GM18907 (cell line): ENCODE measurements at regions not wholly inside any gene's neighbourhood (a gene's known extent, or its start where the extent isn't known, plus 50 kb on each side); places are given as distances from the start of the nearest gene placed in this dataset.

Experiments
- ATAC-seq: cut with Tn5 transposase; IDR thresholded peaks from one replicate; pipeline ENCODE4 v1.9.1; 2021; ENCODE audit warnings: mild to moderate bottlenecking, moderate library complexity; ENCODE audit not compliant: unreplicated experiment

GRCh38 chr7:106774768-106775551 is 90.1 kb upstream of the PIK3CG start:
- no peak for ATAC-seq

GRCh38 chr7:106775552-106775936 is 89.5 kb upstream of the PIK3CG start:
- ATAC-seq: no peak

- ATAC-seq: no peak
Observed at GRCh38 chr7:106775975-106776607, 89.0 kb upstream of the PIK3CG start.

DNA sequence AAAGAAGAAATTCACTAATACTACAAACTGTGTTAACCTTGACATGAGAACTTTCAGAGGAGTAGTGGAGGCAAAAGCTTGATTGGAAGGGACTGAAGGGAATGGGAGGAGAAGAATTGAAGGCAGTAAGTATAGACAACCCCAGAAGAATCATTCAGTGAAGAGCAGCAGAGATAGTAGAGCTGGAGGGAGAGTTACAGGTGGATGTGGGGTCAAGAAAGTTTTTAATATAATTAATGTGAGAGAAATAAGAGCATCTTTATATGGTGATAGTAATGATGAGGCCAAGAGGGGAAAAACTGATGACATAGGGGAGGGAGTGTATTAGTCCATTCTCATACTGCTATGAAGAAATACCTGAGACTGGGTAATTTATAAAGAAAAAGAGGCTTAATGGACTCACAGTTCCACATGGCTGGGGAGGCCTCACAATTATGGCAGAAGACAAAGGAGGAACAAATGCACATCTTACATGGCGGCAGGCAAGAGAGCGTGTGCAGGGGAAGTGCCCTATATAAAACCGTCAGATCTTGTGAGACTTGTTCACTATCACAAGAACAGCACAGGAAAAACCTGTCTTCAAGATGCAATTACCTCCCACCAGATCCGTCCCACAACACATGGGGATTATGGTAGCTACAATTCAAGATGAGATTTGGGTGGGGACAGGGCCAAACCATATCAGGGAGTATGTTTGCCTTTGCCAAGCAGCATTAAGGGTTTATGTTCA is 88.3 kb upstream of the PIK3CG start:
- no peak for ATAC-seq

DNA sequence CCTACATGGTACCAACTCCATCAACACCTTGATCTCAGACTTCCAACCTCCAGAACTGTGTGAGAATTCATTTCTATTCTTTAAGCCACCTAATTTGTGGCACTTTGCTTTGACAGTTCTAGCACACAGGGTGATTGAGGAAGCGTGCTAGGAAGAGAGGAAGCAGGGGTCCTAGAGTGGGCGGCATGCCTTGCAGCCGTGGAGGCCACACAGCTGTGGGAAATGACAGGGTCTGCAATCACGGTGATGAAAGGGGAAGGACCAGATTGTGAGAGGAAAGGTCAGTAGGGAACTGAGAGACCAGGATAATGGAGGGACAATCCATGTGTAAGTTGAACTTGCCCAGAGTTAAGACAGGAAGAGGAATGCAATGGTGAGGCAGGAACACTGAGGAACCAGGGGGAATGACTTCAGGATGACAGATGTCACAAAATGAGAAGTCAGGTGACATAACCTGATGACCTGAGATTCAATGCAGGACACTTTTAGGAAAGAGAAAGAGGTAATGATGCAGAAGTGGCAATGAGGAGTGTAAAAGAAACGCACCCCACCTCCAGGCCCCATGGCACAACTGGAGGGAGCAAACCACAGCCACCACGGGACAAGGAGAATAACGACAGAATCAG is 87.3 kb upstream of the PIK3CG start:
- no peak for ATAC-seq

GRCh38 chr7:106778656-106779250 is 86.3 kb upstream of the PIK3CG start:
- ATAC-seq: no peak

- ATAC-seq: no peak
Observed at GRCh38 chr7:106779877-106780276, 85.2 kb upstream of the PIK3CG start.

DNA sequence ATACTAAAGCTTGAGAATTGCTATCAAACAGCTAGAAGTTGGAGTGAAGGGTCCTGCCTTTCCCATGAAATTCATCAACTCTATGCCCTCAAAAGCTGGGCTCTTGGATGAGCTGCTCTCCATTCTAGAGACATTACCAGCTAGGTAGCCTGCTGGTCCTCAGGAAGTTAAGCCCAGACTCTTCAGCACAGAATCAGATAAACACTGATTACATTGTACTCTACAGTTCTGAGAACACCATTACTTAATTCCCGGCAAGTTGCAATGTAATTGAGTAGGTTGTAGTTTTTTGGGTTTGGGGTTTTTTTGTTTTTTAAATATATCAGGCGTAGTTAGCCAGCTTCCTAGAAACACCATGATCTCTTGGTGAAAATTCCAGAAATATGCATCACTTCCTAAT is 84.1 kb upstream of the PIK3CG start:
- no peak for ATAC-seq

DNA sequence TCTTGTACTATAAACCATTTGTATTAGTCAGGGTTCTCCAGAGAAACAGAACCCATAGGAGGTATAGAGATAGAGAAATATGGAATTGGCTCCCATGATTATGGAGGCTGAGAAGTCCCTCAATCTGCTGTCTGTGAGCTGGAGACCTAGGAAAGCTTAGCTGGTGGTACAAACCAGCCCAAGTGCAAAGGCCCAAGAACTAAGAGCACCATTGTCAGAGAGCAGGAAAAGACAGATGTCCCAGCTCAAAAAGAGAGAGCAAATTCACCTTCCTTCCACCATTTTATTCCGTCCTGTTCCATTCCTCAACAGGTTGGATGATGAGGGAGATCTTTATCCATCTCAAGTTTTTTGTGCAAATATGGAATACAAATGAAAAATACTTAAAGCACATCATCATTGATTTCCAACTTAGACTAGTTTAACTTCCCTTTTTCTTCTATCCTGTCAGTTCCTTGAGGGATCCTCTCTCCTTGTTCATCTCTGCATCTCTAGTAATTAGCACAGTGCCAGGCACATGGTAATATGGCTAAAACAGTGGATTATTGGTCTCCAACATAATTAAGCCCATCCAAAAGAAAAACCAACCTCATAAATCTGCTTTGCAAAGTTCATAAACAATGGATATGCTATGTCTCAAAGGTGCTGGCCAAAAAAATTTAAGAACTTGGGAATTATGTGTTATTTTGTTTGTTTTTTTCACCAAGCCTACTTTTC is 83.1 kb upstream of the PIK3CG start:
- no peak for ATAC-seq

- ATAC-seq: no peak
Observed at GRCh38 chr7:106783286-106783685, 81.8 kb upstream of the PIK3CG start.

DNA sequence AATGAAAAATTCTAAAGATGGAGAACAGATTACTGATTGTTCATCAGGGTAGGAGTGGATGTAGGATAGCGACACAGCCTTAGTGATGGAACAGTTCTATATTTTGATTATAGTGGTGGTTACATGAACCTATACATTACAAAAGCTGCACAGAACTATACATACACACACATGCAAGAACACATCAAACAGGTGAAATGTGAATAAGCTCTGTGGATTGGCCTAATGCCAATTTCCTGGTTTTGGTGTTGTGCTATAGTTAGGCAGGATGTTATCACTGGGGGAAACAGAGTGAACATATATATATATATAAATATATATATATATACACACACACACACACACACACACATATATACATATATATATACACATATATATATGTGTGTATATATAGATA is 76.4 kb upstream of the PIK3CG start:
- ATAC-seq: no peak

- ATAC-seq: no peak
Observed at GRCh38 chr7:106791526-106791925, 73.6 kb upstream of the PIK3CG start.

DNA sequence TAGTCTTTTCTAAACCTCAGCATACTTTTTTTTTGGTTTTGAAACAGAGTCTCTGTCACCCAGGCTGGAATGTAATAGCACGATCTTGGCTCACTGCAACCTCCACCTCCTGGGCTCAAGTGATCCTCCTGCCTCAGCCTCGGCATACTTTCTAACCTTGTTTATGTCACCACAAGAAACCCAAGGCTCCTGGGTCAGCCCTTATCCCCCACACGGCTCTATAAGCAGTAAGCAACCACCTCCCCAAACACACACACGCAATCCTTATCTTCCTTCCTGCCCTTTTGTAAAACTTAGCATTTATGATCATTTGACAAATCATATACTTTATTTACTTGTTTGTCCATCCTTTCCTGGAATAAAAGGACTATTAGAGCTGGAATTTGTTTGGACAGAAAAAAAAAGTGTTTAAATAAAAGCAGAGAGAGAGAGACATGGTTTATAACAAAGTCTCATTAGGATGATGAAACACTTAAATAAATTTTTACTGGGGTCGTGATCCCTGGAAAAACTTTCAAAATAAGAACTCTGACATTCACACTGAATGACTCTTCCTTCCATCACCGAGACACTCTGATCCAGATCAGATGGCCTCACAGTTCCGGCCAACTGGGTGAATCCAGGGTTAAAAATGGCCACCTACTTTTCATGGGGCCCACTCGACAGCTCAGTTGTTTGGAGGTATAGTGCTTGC is 72.7 kb upstream of the PIK3CG start:
- no peak for ATAC-seq

- ATAC-seq: no peak
Observed at GRCh38 chr7:106793015-106793975, 71.8 kb upstream of the PIK3CG start.

GRCh38 chr7:106794276-106795083 is 70.6 kb upstream of the PIK3CG start:
- no peak for ATAC-seq

GRCh38 chr7:106795084-106795876 is 69.8 kb upstream of the PIK3CG start:
- no peak for ATAC-seq

DNA sequence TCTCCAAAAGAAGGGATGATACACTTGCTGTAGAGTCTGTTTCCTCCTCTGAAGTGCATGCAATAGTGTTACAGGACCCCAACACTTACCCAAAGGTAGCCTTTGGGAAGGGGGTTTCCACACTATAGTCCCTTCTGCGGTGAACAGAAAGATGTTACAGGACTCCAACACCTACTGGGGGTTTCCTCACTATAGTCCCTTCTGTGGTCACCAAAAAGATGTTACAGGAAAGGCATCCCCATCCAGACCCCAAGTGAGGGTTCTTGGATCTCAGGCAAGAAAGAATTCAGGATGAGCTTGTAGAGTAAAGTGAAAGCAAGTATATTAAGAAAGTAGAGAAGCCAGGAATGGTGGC is 69.2 kb upstream of the PIK3CG start:
- peak; percentile 65 for ATAC-seq
